Karpas-422 (cell line): ENCODE measurements at regions not wholly inside any gene's neighbourhood (a gene's known extent, or its start where the extent isn't known, plus 50 kb on each side); places are given as distances from the start of the nearest gene placed in this dataset.

Experiments
- DNase-seq: peaks from one replicate; pipeline ENCODE4 v3.0.0-alpha.2; 2015
- H2AFZ ChIP-seq: fragments of 200-600 bp; sonication (generic); 2 replicates; pipeline ENCODE4 v1.6.1; 2014; ENCODE audit warnings: antibody characterized with exemption, low read length, mixed read lengths
- H3K27ac ChIP-seq: fragments of 200-600 bp; sonication (generic); 2 replicates; pipeline ENCODE4 v1.5.1; 2014; ENCODE audit warnings: mild to moderate bottlenecking, low read length, moderate library complexity
- H3K27me3 ChIP-seq: fragments of 200-600 bp; sonication (generic); 2 replicates; pipeline ENCODE4 v1.6.1; 2014; ENCODE audit warnings: low read length, mixed read lengths
- H3K36me3 ChIP-seq: fragments of 200-600 bp; sonication (generic); 2 replicates; pipeline ENCODE4 v1.6.1; 2014; ENCODE audit warnings: low read length, mixed read lengths; ENCODE audit not compliant: insufficient read depth
- H3K4me1 ChIP-seq: fragments of 200-600 bp; sonication (generic); 2 replicates; pipeline ENCODE4 v1.6.1; 2014; ENCODE audit warnings: mild to moderate bottlenecking, low read length, mixed read lengths
- H3K4me2 ChIP-seq: fragments of 200-600 bp; sonication (generic); 2 replicates; pipeline ENCODE4 v1.6.1; 2014; ENCODE audit warnings: low read length, low read depth, mild to moderate bottlenecking; ENCODE audit not compliant: poor library complexity, severe bottlenecking
- H3K4me3 ChIP-seq: fragments of 200-600 bp; sonication (generic); 2 replicates; pipeline ENCODE4 v1.5.1; 2014; ENCODE audit warnings: mild to moderate bottlenecking, antibody characterized with exemption, low read length, mixed read lengths
- H3K79me2 ChIP-seq: fragments of 200-600 bp; sonication (generic); 2 replicates; pipeline ENCODE4 v1.6.1; 2014; ENCODE audit warnings: mild to moderate bottlenecking, low read length, mixed read lengths
- H3K9ac ChIP-seq: fragments of 200-600 bp; sonication (generic); 2 replicates; pipeline ENCODE4 v1.6.0; 2014; ENCODE audit warnings: low read length
- H3K9me2 ChIP-seq: fragments of 200-600 bp; sonication (generic), shearing (Covaris generic); replicated peaks from 2 replicates; pipeline ENCODE4 v1.6.0; 2014; ENCODE audit warnings: mild to moderate bottlenecking, low read length, moderate library complexity; ENCODE audit not compliant: insufficient read depth
- H3K9me3 ChIP-seq: fragments of 300-700, 200-600 bp; sonication (generic); 2 replicates; pipeline ENCODE4 v1.6.1; 2014; ENCODE audit warnings: low read length, mixed read lengths
- H4K20me1 ChIP-seq: fragments of 200-600 bp; sonication (generic); 2 replicates; pipeline ENCODE4 v1.6.1; 2014; ENCODE audit warnings: mild to moderate bottlenecking, antibody characterized with exemption, low read length, low read depth; ENCODE audit not compliant: insufficient read depth

DNA sequence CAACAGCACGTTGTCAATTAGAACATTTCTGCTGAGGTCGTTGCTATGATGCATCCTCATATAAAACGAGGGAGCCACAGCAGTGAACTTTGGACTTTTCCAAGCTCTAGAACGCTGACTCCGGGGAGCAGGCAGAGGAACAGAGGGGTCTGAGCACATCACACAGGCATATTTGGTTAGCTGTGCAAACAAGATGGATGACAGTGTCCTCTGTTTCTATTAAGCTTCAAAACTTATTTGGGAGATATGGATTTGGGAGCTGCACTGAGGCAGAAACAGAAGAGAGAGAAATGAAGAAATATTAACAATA lies 278.0 kb upstream of the TBL1XR1 start:
- Histone ChIP-seq H3K9me3 (no peaks in the 10 kb centered on the region), H2AFZ (no peak overlapping the region), H3K4me2 (no peak overlapping the region), H3K27ac (no peak overlapping the region), H3K9me2 (no peaks in the 10 kb centered on the region), H3K9ac (no peak overlapping the region), H3K79me2 (no peaks in the 10 kb centered on the region), H4K20me1 (no peaks in the 10 kb centered on the region), H3K36me3 (no peaks in the 10 kb centered on the region), H3K4me3 (no peak overlapping the region), H3K4me1 (no peaks in the 10 kb centered on the region), H3K27me3 (no peaks in the 10 kb centered on the region)
- DNase-seq, result no peak

DNA sequence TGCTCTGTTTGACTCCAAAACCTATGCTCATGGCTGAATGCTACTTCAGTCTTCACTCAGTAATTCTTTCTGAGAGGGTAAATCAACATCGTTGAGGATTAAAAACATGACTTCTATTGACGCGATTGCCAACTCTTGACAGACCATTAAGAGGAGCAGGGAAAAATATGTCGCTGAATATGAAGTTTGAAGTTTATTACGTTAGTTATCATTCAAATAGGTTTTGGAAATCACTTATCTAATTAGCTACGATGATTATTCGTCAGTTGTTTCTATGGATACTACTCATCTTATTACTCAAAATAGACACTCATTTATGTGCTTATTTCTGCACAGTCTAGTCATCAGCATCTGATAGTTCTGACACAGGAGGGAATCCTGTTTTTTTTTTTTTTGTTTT lies 279.2 kb upstream of the TBL1XR1 start:
- Histone ChIP-seq H3K79me2 (no peaks in the 10 kb centered on the region), H3K9me2 (no peaks in the 10 kb centered on the region), H4K20me1 (no peaks in the 10 kb centered on the region), H2AFZ (no peak overlapping the region), H3K36me3 (no peaks in the 10 kb centered on the region), H3K9ac (no peak overlapping the region), H3K4me2 (no peak overlapping the region), H3K4me3 (no peak overlapping the region), H3K4me1 (no peaks in the 10 kb centered on the region), H3K9me3 (no peaks in the 10 kb centered on the region), H3K27me3 (no peaks in the 10 kb centered on the region), H3K27ac (no peak overlapping the region)
- no peak for DNase-seq

- Histone ChIP-seq H3K4me1 (no peaks in the 10 kb centered on the region), H3K79me2 (no peaks in the 10 kb centered on the region), H3K9ac (no peak overlapping the region), H3K36me3 (no peaks in the 10 kb centered on the region), H3K9me2 (no peaks in the 10 kb centered on the region), H3K4me3 (no peak overlapping the region), H2AFZ (no peak overlapping the region), H3K27ac (no peak overlapping the region), H3K9me3 (no peaks in the 10 kb centered on the region), H3K4me2 (no peak overlapping the region), H4K20me1 (no peaks in the 10 kb centered on the region), H3K27me3 (no peaks in the 10 kb centered on the region)
- DNase-seq, result no peak
Measured at GRCh38 chr3:177476921-177477435, 279.7 kb upstream of the TBL1XR1 start.

- Histone ChIP-seq H3K79me2 (no peaks in the 10 kb centered on the region), H3K4me3 (no peak overlapping the region), H3K4me1 (no peaks in the 10 kb centered on the region), H3K9me2 (no peaks in the 10 kb centered on the region), H3K9ac (no peak overlapping the region), H3K36me3 (no peaks in the 10 kb centered on the region), H4K20me1 (no peaks in the 10 kb centered on the region), H3K27ac (no peak overlapping the region), H3K9me3 (no peaks in the 10 kb centered on the region), H3K27me3 (no peaks in the 10 kb centered on the region), H2AFZ (no peak overlapping the region), H3K4me2 (no peak overlapping the region)
- DNase-seq, result no peak
Measured at GRCh38 chr3:177478170-177478867, 281.0 kb upstream of the TBL1XR1 start.

GRCh38 chr3:177479630-177480029 lies 282.3 kb upstream of the TBL1XR1 start:
- Histone ChIP-seq H3K9ac (no peak overlapping the region), H3K9me3 (no peaks in the 10 kb centered on the region), H3K4me2 (no peak overlapping the region), H3K27ac (no peak overlapping the region), H3K27me3 (no peaks in the 10 kb centered on the region), H2AFZ (no peak overlapping the region), H3K9me2 (no peaks in the 10 kb centered on the region), H3K79me2 (no peaks in the 10 kb centered on the region), H3K4me1 (no peaks in the 10 kb centered on the region), H4K20me1 (no peaks in the 10 kb centered on the region), H3K4me3 (no peak overlapping the region), H3K36me3 (no peaks in the 10 kb centered on the region)
- no peak for DNase-seq

GRCh38 chr3:177481329-177481728 lies 284.0 kb upstream of the TBL1XR1 start:
- no peaks in the 10 kb centered on the region for H3K79me2 ChIP-seq
- H3K9me3 ChIP-seq, result no peaks in the 10 kb centered on the region
- no peaks in the 10 kb centered on the region for H3K36me3 ChIP-seq
- H3K4me3 ChIP-seq, result no peak overlapping the region
- no peaks in the 10 kb centered on the region for H3K4me1 ChIP-seq
- no peaks in the 10 kb centered on the region for H4K20me1 ChIP-seq
- no peak overlapping the region for H2AFZ ChIP-seq
- DNase-seq, result no peak
- H3K9me2 ChIP-seq, result no peaks in the 10 kb centered on the region
- no peaks in the 10 kb centered on the region for H3K27me3 ChIP-seq
- H3K4me2 ChIP-seq, result no peak overlapping the region
- no peak overlapping the region for H3K27ac ChIP-seq
- no peak overlapping the region for H3K9ac ChIP-seq

GRCh38 chr3:177482048-177482691 lies 284.9 kb upstream of the TBL1XR1 start:
- Histone ChIP-seq H3K79me2 (no peaks in the 10 kb centered on the region), H3K4me1 (no peaks in the 10 kb centered on the region), H3K4me2 (no peak overlapping the region), H3K9me3 (no peaks in the 10 kb centered on the region), H2AFZ (no peak overlapping the region), H3K27ac (no peak overlapping the region), H3K9ac (no peak overlapping the region), H3K4me3 (no peak overlapping the region), H3K36me3 (no peaks in the 10 kb centered on the region), H3K9me2 (no peaks in the 10 kb centered on the region), H3K27me3 (no peaks in the 10 kb centered on the region), H4K20me1 (no peaks in the 10 kb centered on the region)
- DNase-seq, result no peak

- Histone ChIP-seq H3K27ac (no peak overlapping the region), H3K9ac (no peak overlapping the region), H3K27me3 (no peaks in the 10 kb centered on the region), H3K4me3 (no peak overlapping the region), H3K9me3 (no peaks in the 10 kb centered on the region), H3K36me3 (no peaks in the 10 kb centered on the region), H3K9me2 (no peaks in the 10 kb centered on the region), H3K4me2 (no peak overlapping the region), H4K20me1 (no peaks in the 10 kb centered on the region), H3K4me1 (no peaks in the 10 kb centered on the region), H2AFZ (no peak overlapping the region), H3K79me2 (no peaks in the 10 kb centered on the region)
- no peak for DNase-seq
Measured at GRCh38 chr3:177483182-177483967, 286.1 kb upstream of the TBL1XR1 start.
